Psoas muscle (tissue), 7 donors: ENCODE measurements at regions not wholly inside any gene's neighbourhood (a gene's known extent, or its start where the extent isn't known, plus 50 kb on each side); places are given as distances from the start of the nearest gene placed in this dataset.

ENCODE experiments used
- ATAC-seq, 4 donors: fragments of 200-7000 bp; cut with Tn5 transposase; one replicate each; pipeline ENCODE4 v1.9.1; 2020; ENCODE audit warnings: moderate library complexity in 3 of 4, mild to moderate bottlenecking in 2 of 4
- DNase-seq, 2 donors: peaks; one replicate each; pipeline ENCODE4 v3.0.0-alpha.2; 2020
- H3K27ac ChIP-seq: fragments of 200-600 bp; one replicate; pipeline ENCODE4 v1.8.0; 2022
- H3K27me3 ChIP-seq, 3 donors: fragments of 200-600 bp in 1 of 3; one replicate each; pipeline versions ENCODE4 v1.6.1 to v1.8.0; 2013 to 2022; ENCODE audit warnings: low read length in 2 of 3, mild to moderate bottlenecking in 2 of 3, moderate library complexity in 1 of 3; ENCODE audit not compliant: insufficient read depth in 3 of 3
- H3K36me3 ChIP-seq, 2 donors: fragments of 200-600 bp in 1 of 2; one replicate each; pipeline versions ENCODE4 v1.6.1 to v1.8.0; 2013 to 2022; ENCODE audit warnings: low read depth in 1 of 2, mild to moderate bottlenecking in 1 of 2, moderate library complexity in 1 of 2; ENCODE audit not compliant: insufficient read depth in 1 of 2
- H3K4me1 ChIP-seq: fragments of 200-600 bp; one replicate; pipeline ENCODE4 v1.8.0; 2022
- H3K4me3 ChIP-seq: fragments of 200-600 bp; one replicate; pipeline ENCODE4 v1.8.0; 2022; ENCODE audit warnings: mild to moderate bottlenecking
- H3K9me3 ChIP-seq: fragments of 200-600 bp; one replicate; pipeline ENCODE4 v1.8.0; 2022
- CTCF ChIP-seq: fragments of 200-600 bp; IDR thresholded peaks from one replicate; pipeline ENCODE4 v1.8.0; 2022; ENCODE audit warnings: antibody characterized with exemption
- WGBS, 3 donors: extraction: QIAGEN DNeasy Blood & Tissue Kit; methylation state at CpG; one replicate each; pipeline versions ENCODE4 v1.1.6 to v1.1.7; 2013; 5-methylcytosine and 5-hydroxymethylcytosine counted together
- intact Hi-C, 2 donors: fragments of 100-400 bp; cut with DNase I; formaldehyde crosslinking; loops; one replicate each; pipeline versions ENCODE4 v1.11.0 to v1.14.2; 2022
- donor health status: healthy with polysubstance abuse.
- donor health status: DM: no; HTN: no; CAD: no; lungs with moderate emphysema.
- donor health status: Bipolar disorder and iron deficiency.
- donor health status: healthy.
- donor health status: DM: yes; HTN: yes; CAD: no.
- donor health status: DM: no; HTN: no; CAD: no.
- donor health status: DM: yes; HTN: yes; CAD: no.

GRCh38 chr12:83841620-83842019, 1071.0 kb downstream of the SLC6A15 start:
- Histone ChIP-seq H3K4me3 (no peak overlapping the region), H3K4me1 (no peaks in the 10 kb centered on the region), H3K27me3 (no peaks in the 10 kb centered on the region), H3K27ac (no peak overlapping the region), H3K9me3 (no peaks in the 10 kb centered on the region), H3K36me3 (no peaks in the 10 kb centered on the region)
- ATAC-seq (no peak), DNase-seq (no peak)
- TF ChIP-seq CTCF = no peak
- intact Hi-C loops = no loop called here
- WGBS, 3 donors = 72 to 78% (median 75%) methylated on average over 2 of the region's 2 CpGs

- 12 to 15% (median 15%) methylated on average over 2 of the region's 2 CpGs for WGBS, 3 donors
- ATAC-seq = no peak
- no peak overlapping the region for H3K27ac ChIP-seq
- no peaks in the 10 kb centered on the region for H3K36me3 ChIP-seq
- intact Hi-C loops = no loop called here
- H3K4me3 ChIP-seq = no peak overlapping the region
- no peak for TF ChIP-seq CTCF
- no peaks in the 10 kb centered on the region for H3K9me3 ChIP-seq
- no peaks in the 10 kb centered on the region for H3K4me1 ChIP-seq
- no peaks in the 10 kb centered on the region for H3K27me3 ChIP-seq
- DNase-seq = no peak
These were observed 1084.7 kb downstream of the SLC6A15 start for GRCh38 chr12:83827860-83828259.

GRCh38 chr12:83827193-83827592, 1085.4 kb downstream of the SLC6A15 start:
- DNase-seq = no peak
- no peak for TF ChIP-seq CTCF
- H3K36me3 ChIP-seq = no peaks in the 10 kb centered on the region
- no peaks in the 10 kb centered on the region for H3K4me1 ChIP-seq
- H3K27ac ChIP-seq = no peak overlapping the region
- H3K9me3 ChIP-seq = no peaks in the 10 kb centered on the region
- no peak for ATAC-seq
- no peak overlapping the region for H3K4me3 ChIP-seq
- no peaks in the 10 kb centered on the region for H3K27me3 ChIP-seq
- 19 to 27% (median 20%) methylated on average over 2 of the region's 2 CpGs for WGBS, 3 donors
- intact Hi-C loops = no loop called here

- no peak for TF ChIP-seq CTCF
- ATAC-seq = no peak
These were observed 1086.5 kb downstream of the SLC6A15 start for GRCh38 chr12:83826112-83826511.

GRCh38 chr12:83823386-83824045, 1089.1 kb downstream of the SLC6A15 start:
- Histone ChIP-seq H3K4me3 (no peak overlapping the region), H3K36me3 (no peaks in the 10 kb centered on the region), H3K27me3 (no peaks in the 10 kb centered on the region), H3K27ac (no peak overlapping the region), H3K4me1 (no peaks in the 10 kb centered on the region), H3K9me3 (no peaks in the 10 kb centered on the region)
- intact Hi-C loops = no loop called here
- TF ChIP-seq CTCF = no peak
- ATAC-seq (no peak), DNase-seq (no peak)
- 66 to 70% (median 67%) methylated on average over 8 of the region's 8 CpGs for WGBS, 3 donors

More at GRCh38 chr12:83826112-83826511, 1086.5 kb downstream of the SLC6A15 start:
- Histone ChIP-seq H3K4me1 (no peaks in the 10 kb centered on the region), H3K9me3 (no peaks in the 10 kb centered on the region), H3K4me3 (no peak overlapping the region), H3K27ac (no peak overlapping the region), H3K27me3 (no peaks in the 10 kb centered on the region), H3K36me3 (no peaks in the 10 kb centered on the region)
- DNase-seq = no peak
- intact Hi-C loops = no loop called here
